Neural progenitor cell (in vitro differentiated cells): ENCODE measurements at regions not wholly inside any gene's neighbourhood (a gene's known extent, or its start where the extent isn't known, plus 50 kb on each side); places are given as distances from the start of the nearest gene placed in this dataset.

Experiments used
- DNase-seq: peaks from one replicate; pipeline ENCODE4 v3.0.0-alpha.2; 2016; ENCODE audit warnings: low spot score
- H2AFZ ChIP-seq: fragments of 200-600 bp; sonication (generic); replicated peaks from 2 replicates; pipeline ENCODE4 v1.6.1; 2016; ENCODE audit warnings: antibody characterized with exemption
- H3F3A ChIP-seq: fragments of 200-600 bp; sonication (generic); 2 replicates; pipeline ENCODE4 v1.6.1; 2016; ENCODE audit warnings: antibody characterized with exemption, low read depth
- H3K27ac ChIP-seq: fragments of 200-600 bp; sonication (generic); 2 replicates; pipeline ENCODE4 v1.5.1; 2016; ENCODE audit warnings: mild to moderate bottlenecking
- H3K27me3 ChIP-seq: fragments of 200-600 bp; sonication (generic); 2 replicates; pipeline ENCODE4 v1.6.1; 2016; ENCODE audit warnings: mild to moderate bottlenecking, moderate library complexity
- H3K36me3 ChIP-seq: fragments of 200-600 bp; sonication (generic); 2 replicates; pipeline ENCODE4 v1.5.1; 2016
- H3K4me1 ChIP-seq: fragments of 200-600 bp; sonication (generic); 2 replicates; pipeline ENCODE4 v1.6.1; 2016; ENCODE audit warnings: mixed run types
- H3K4me2 ChIP-seq: fragments of 200-600 bp; sonication (generic); 2 replicates; pipeline ENCODE4 v1.6.1; 2016
- H3K4me3 ChIP-seq: fragments of 200-600 bp; sonication (generic); 2 replicates; pipeline ENCODE4 v1.5.1; 2016
- H3K79me2 ChIP-seq: fragments of 200-600 bp; sonication (generic); 2 replicates; pipeline ENCODE4 v1.6.1; 2016; ENCODE audit warnings: low read depth
- H3K9ac ChIP-seq: fragments of 200-600 bp; sonication (generic); 2 replicates; pipeline ENCODE4 v1.6.1; 2016
- H3K9me3 ChIP-seq: fragments of 200-600 bp; sonication (generic); 2 replicates; pipeline ENCODE4 v1.5.1; 2016; ENCODE audit warnings: low read depth
- H4K20me1 ChIP-seq: fragments of 200-600 bp; sonication (generic); 2 replicates; pipeline ENCODE4 v1.6.1; 2016; ENCODE audit warnings: low read depth
- H3K27ac Mint-ChIP-seq: 3 replicates; pipeline ENCODE4 v1.8.0; 2021; ENCODE audit warnings: mixed read lengths
- H3K27me3 Mint-ChIP-seq: 2 replicates; pipeline ENCODE4 v1.8.0; 2022; ENCODE audit warnings: low read depth, mild to moderate bottlenecking, inconsistent platforms, moderate library complexity, mixed read lengths; ENCODE audit not compliant: insufficient read depth
- H3K36me3 Mint-ChIP-seq: 3 replicates; pipeline ENCODE4 v1.8.0; 2021; ENCODE audit warnings: mixed read lengths
- H3K4me1 Mint-ChIP-seq: 3 replicates; pipeline ENCODE4 v1.8.0; 2021; ENCODE audit warnings: mixed read lengths
- H3K4me3 Mint-ChIP-seq: 3 replicates; pipeline ENCODE4 v1.8.0; 2021; ENCODE audit warnings: mild to moderate bottlenecking, moderate library complexity, mixed read lengths
- H3K9me3 Mint-ChIP-seq: 3 replicates; pipeline ENCODE4 v1.8.0; 2020; ENCODE audit warnings: mixed read lengths
- CTCF ChIP-seq: fragments of 200-600 bp; sonication (generic); IDR thresholded peaks from 2 replicates; pipeline ENCODE4 v1.5.1; 2017; ENCODE audit warnings: antibody characterized with exemption, mild to moderate bottlenecking
- EZH2 ChIP-seq: fragments of 200-600 bp; sonication (generic); IDR thresholded peaks from 2 replicates; pipeline ENCODE4 v1.6.1; 2017; ENCODE audit warnings: antibody characterized with exemption, mild to moderate bottlenecking, moderate library complexity
- EZH2phosphoT487 ChIP-seq: fragments of 200-600 bp; sonication (generic); IDR thresholded peaks from 2 replicates; pipeline ENCODE4 v1.6.1; 2017; ENCODE audit warnings: antibody characterized with exemption

- no peaks in the 10 kb centered on the region for H3K9me3 Mint-ChIP-seq
- Histone ChIP-seq H3K27ac (no peak overlapping the region), H3K9me3 (no peaks in the 10 kb centered on the region), H3K79me2 (no peaks in the 10 kb centered on the region), H2AFZ (no peak overlapping the region), H3F3A (no peaks in the 10 kb centered on the region), H3K27me3 (no peaks in the 10 kb centered on the region), H3K9ac (no peak overlapping the region), H3K4me1 (no peaks in the 10 kb centered on the region), H3K4me3 (no peak overlapping the region), H3K4me2 (no peak overlapping the region), H3K36me3 (no peaks in the 10 kb centered on the region), H4K20me1 (no peaks in the 10 kb centered on the region)
- H3K4me1 Mint-ChIP-seq, result no peaks in the 10 kb centered on the region
- no peaks in the 10 kb centered on the region for H3K36me3 Mint-ChIP-seq
- H3K27ac Mint-ChIP-seq, result no peak overlapping the region
- no peak for TF ChIP-seq EZH2
- TF ChIP-seq CTCF, result no peak
- TF ChIP-seq EZH2phosphoT487, result no peak
- DNase-seq, result no peak
- no peaks in the 10 kb centered on the region for H3K27me3 Mint-ChIP-seq
- H3K4me3 Mint-ChIP-seq, result no peak overlapping the region
Observed at GRCh38 chr20:55544638-55545037, 460.7 kb downstream of the CBLN4 start.

GRCh38 chr20:55540486-55540885 lies 464.8 kb downstream of the CBLN4 start:
- no peak overlapping the region for H3K4me3 ChIP-seq
- Mint-ChIP-seq H3K27ac (no peak overlapping the region), H3K4me1 (no peaks in the 10 kb centered on the region), H3K9me3 (no peaks in the 10 kb centered on the region), H3K36me3 (no peaks in the 10 kb centered on the region), H3K4me3 (no peak overlapping the region), H3K27me3 (no peaks in the 10 kb centered on the region)
- no peak overlapping the region for H3K9ac ChIP-seq
- no peak overlapping the region for H2AFZ ChIP-seq
- no peak overlapping the region for H3K4me2 ChIP-seq
- TF ChIP-seq EZH2phosphoT487 (no peak), EZH2 (no peak), CTCF (no peak)
- H4K20me1 ChIP-seq, result no peaks in the 10 kb centered on the region
- H3K9me3 ChIP-seq, result no peaks in the 10 kb centered on the region
- H3K4me1 ChIP-seq, result no peaks in the 10 kb centered on the region
- DNase-seq, result no peak
- H3K79me2 ChIP-seq, result no peaks in the 10 kb centered on the region
- no peaks in the 10 kb centered on the region for H3K36me3 ChIP-seq
- H3K27ac ChIP-seq, result no peak overlapping the region
- no peaks in the 10 kb centered on the region for H3K27me3 ChIP-seq
- no peaks in the 10 kb centered on the region for H3F3A ChIP-seq

- Histone ChIP-seq H3K27ac (no peak overlapping the region), H2AFZ (no peak overlapping the region), H3K4me2 (no peak overlapping the region), H3K9me3 (no peaks in the 10 kb centered on the region), H3K4me3 (no peak overlapping the region), H4K20me1 (no peaks in the 10 kb centered on the region), H3K36me3 (no peaks in the 10 kb centered on the region), H3K27me3 (no peaks in the 10 kb centered on the region), H3K79me2 (no peaks in the 10 kb centered on the region), H3F3A (no peaks in the 10 kb centered on the region), H3K4me1 (no peaks in the 10 kb centered on the region), H3K9ac (no peak overlapping the region)
- DNase-seq, result no peak
- no peak for TF ChIP-seq EZH2
- no peak for TF ChIP-seq EZH2phosphoT487
- no peak for TF ChIP-seq CTCF
- Mint-ChIP-seq H3K4me1 (no peaks in the 10 kb centered on the region), H3K36me3 (no peaks in the 10 kb centered on the region), H3K27ac (no peak overlapping the region), H3K27me3 (no peaks in the 10 kb centered on the region), H3K4me3 (no peak overlapping the region), H3K9me3 (no peaks in the 10 kb centered on the region)
Observed at GRCh38 chr20:55540013-55540412, 465.3 kb downstream of the CBLN4 start.
